Limb (tissue), 2 donors: ENCODE measurements at regions not wholly inside any gene's neighbourhood (a gene's known extent, or its start where the extent isn't known, plus 50 kb on each side); places are given as distances from the start of the nearest gene placed in this dataset.
"Not testable (repeated sequence)": the region's sequence is repeated elsewhere in the genome, so short reads cannot be mapped to it uniquely, and the experiment has no call there.

Source experiments
- DNase-seq, 2 donors: peaks; one replicate each; pipeline ENCODE4 v3.0.0-alpha.2; 2016; ENCODE audit errors: extremely low spot score in 2 of 2

GRCh38 chr13:53272873-53273272 lies 244.3 kb downstream of the OLFM4 start:
- no peak for DNase-seq

- DNase-seq, result no peak
These were observed 247.7 kb downstream of the OLFM4 start for GRCh38 chr13:53276265-53276664.

GRCh38 chr13:53281677-53282076 lies 253.1 kb downstream of the OLFM4 start:
- DNase-seq, result no peak

GRCh38 chr13:53285896-53286430 lies 257.4 kb downstream of the OLFM4 start:
- DNase-seq, result no peak

GRCh38 chr13:53298396-53298795 lies 269.8 kb downstream of the OLFM4 start:
- no peak for DNase-seq

- DNase-seq, result no peak
These were observed 272.8 kb downstream of the OLFM4 start for GRCh38 chr13:53301449-53301848.

- not testable (repeated sequence) for DNase-seq
These were observed 276.8 kb downstream of the OLFM4 start for GRCh38 chr13:53305419-53305818.

- DNase-seq, result no peak
These were observed 282.2 kb downstream of the OLFM4 start for GRCh38 chr13:53310786-53311185.

- DNase-seq, result no peak
These were observed 282.9 kb downstream of the OLFM4 start for GRCh38 chr13:53311561-53311960.

- DNase-seq, result no peak
These were observed 292.7 kb downstream of the OLFM4 start for GRCh38 chr13:53321296-53321801.

GRCh38 chr13:53324656-53325055 lies 296.0 kb downstream of the OLFM4 start:
- no peak for DNase-seq

- no peak for DNase-seq
These were observed 298.1 kb downstream of the OLFM4 start for GRCh38 chr13:53326716-53327115.

GRCh38 chr13:53327680-53328315 lies 299.2 kb downstream of the OLFM4 start:
- no peak for DNase-seq

GRCh38 chr13:53336441-53337160 lies 308.0 kb downstream of the OLFM4 start:
- DNase-seq, result no peak

- DNase-seq, result no peak
These were observed 310.1 kb downstream of the OLFM4 start for GRCh38 chr13:53338760-53339159.

- no peak for DNase-seq
These were observed 312.0 kb downstream of the OLFM4 start for GRCh38 chr13:53340505-53341143.

- no peak for DNase-seq
These were observed 312.5 kb downstream of the OLFM4 start for GRCh38 chr13:53341144-53341510.

- DNase-seq, result no peak
These were observed 314.2 kb downstream of the OLFM4 start for GRCh38 chr13:53342623-53343360.

GRCh38 chr13:53343361-53343744 lies 314.7 kb downstream of the OLFM4 start:
- DNase-seq, result no peak

- no peak for DNase-seq
These were observed 322.4 kb downstream of the OLFM4 start for GRCh38 chr13:53351021-53351420.

- no peak for DNase-seq
These were observed 329.0 kb downstream of the OLFM4 start for GRCh38 chr13:53357582-53357981.

GRCh38 chr13:53368948-53369347 lies 340.3 kb downstream of the OLFM4 start:
- DNase-seq, result no peak
